Fibroblast of pulmonary artery (primary cell): ENCODE measurements at regions not wholly inside any gene's neighbourhood (a gene's known extent, or its start where the extent isn't known, plus 50 kb on each side); places are given as distances from the start of the nearest gene placed in this dataset.

Source experiments
- DNase-seq: peaks from one replicate; pipeline ENCODE4 v3.0.0-alpha.2; 2010; ENCODE audit warnings: low read depth
- H3K4me3 ChIP-seq: replicated peaks from 2 replicates; pipeline ENCODE4 v1.5.1; 2011; ENCODE audit warnings: low read depth, mild to moderate bottlenecking, control low read depth, low read length, moderate library complexity
- TF ChIP-seq, protein P1 (sequence below): IDR thresholded peaks from 2 replicates; pipeline ENCODE4 v1.5.1; 2011; ENCODE audit warnings: mild to moderate bottlenecking, control low read depth, low read length, inconsistent platforms; ENCODE audit errors: missing control alignments

- TF ChIP-seq, protein P1, sequence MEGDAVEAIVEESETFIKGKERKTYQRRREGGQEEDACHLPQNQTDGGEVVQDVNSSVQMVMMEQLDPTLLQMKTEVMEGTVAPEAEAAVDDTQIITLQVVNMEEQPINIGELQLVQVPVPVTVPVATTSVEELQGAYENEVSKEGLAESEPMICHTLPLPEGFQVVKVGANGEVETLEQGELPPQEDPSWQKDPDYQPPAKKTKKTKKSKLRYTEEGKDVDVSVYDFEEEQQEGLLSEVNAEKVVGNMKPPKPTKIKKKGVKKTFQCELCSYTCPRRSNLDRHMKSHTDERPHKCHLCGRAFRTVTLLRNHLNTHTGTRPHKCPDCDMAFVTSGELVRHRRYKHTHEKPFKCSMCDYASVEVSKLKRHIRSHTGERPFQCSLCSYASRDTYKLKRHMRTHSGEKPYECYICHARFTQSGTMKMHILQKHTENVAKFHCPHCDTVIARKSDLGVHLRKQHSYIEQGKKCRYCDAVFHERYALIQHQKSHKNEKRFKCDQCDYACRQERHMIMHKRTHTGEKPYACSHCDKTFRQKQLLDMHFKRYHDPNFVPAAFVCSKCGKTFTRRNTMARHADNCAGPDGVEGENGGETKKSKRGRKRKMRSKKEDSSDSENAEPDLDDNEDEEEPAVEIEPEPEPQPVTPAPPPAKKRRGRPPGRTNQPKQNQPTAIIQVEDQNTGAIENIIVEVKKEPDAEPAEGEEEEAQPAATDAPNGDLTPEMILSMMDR, result no peak
- no peak for DNase-seq
- H3K4me3 ChIP-seq, result no peak overlapping the region
Observed at GRCh38 chr16:13829697-13830299, 90.2 kb upstream of the ERCC4 start.

GRCh38 chr16:13833515-13833914 lies 86.4 kb upstream of the ERCC4 start:
- no peak for DNase-seq
- TF ChIP-seq, protein P1, result no peak
- no peak overlapping the region for H3K4me3 ChIP-seq

DNA sequence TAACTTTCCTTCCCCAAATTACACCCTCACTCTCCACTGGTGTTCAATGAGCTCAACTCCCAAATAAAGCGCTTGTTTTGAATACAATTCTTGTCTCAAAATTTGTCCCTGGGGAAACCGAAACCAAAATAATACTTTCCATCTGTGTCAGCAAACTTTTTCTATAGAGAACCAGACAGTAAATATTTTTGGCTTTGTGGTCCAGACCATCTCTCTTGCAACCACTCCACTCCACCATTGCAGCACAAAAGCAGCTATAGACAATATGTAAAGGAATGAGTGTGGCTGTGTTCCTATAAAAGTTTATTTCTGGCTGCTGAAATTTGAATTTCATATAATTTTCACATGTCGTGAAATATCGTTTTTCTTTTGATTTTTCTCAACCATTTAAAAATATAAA lies 84.6 kb upstream of the ERCC4 start:
- H3K4me3 ChIP-seq, result no peak overlapping the region
- TF ChIP-seq, protein P1, result no peak
- no peak for DNase-seq

- TF ChIP-seq, protein P1, result no peak
- no peak for DNase-seq
- no peak overlapping the region for H3K4me3 ChIP-seq
Observed at GRCh38 chr16:13835935-13836730, 83.8 kb upstream of the ERCC4 start.

- TF ChIP-seq, protein P1, result no peak
- DNase-seq, result no peak
- no peak overlapping the region for H3K4me3 ChIP-seq
Observed at GRCh38 chr16:13838401-13839190, 81.4 kb upstream of the ERCC4 start.

GRCh38 chr16:13839577-13839976 lies 80.4 kb upstream of the ERCC4 start:
- H3K4me3 ChIP-seq, result no peak overlapping the region
- DNase-seq, result no peak
- TF ChIP-seq, protein P1, result no peak
